Sigmoid colon (tissue), 6 donors: ENCODE measurements at regions not wholly inside any gene's neighbourhood (a gene's known extent, or its start where the extent isn't known, plus 50 kb on each side); places are given as distances from the start of the nearest gene placed in this dataset.

ENCODE experiments used
- DNase-seq: peaks from one replicate; pipeline ENCODE4 v3.0.0-alpha.2; 2019
- H3K27ac ChIP-seq, 4 donors: fragments of 200-600 bp; sonication (generic); one replicate each; pipeline ENCODE4 v1.5.1; 2016 to 2019; ENCODE audit warnings: mild to moderate bottlenecking in 1 of 4
- H3K27me3 ChIP-seq, 3 donors: fragments of 200-600 bp; sonication (generic); one replicate each; pipeline ENCODE4 v1.5.1; 2019; ENCODE audit warnings: mild to moderate bottlenecking in 1 of 3
- H3K36me3 ChIP-seq, 4 donors: fragments of 200-600 bp; sonication (generic); one replicate each; pipeline ENCODE4 v1.5.1; 2016 to 2019
- H3K4me1 ChIP-seq, 4 donors: fragments of 200-600 bp; sonication (generic); one replicate each; pipeline ENCODE4 v1.5.1; 2017 to 2019
- H3K4me3 ChIP-seq, 4 donors: fragments of 200-600 bp; sonication (generic); one replicate each; pipeline ENCODE4 v1.5.1; 2017 to 2019; ENCODE audit warnings: mild to moderate bottlenecking in 2 of 4, moderate library complexity in 1 of 4
- H3K9me3 ChIP-seq, 4 donors: fragments of 200-600 bp in 3 of 4; sonication (generic) in 3 of 4; one replicate each; pipeline versions ENCODE4 v1.5.1 to v1.6.1; 2013 to 2019
- EP300 ChIP-seq, 4 donors: sonication (generic); formaldehyde crosslinking; IDR thresholded peaks; one replicate each; pipeline ENCODE4 v1.6.1; 2017; ENCODE audit warnings: antibody characterized with exemption in 4 of 4
- POLR2A ChIP-seq, 2 donors: fragments of 450-650 bp; IDR thresholded peaks; one replicate each; pipeline ENCODE4 v1.6.1; 2016; ENCODE audit warnings: antibody characterized with exemption in 2 of 2, mild to moderate bottlenecking in 2 of 2, moderate library complexity in 2 of 2
- POLR2AphosphoS5 ChIP-seq, 4 donors: sonication (generic); formaldehyde crosslinking; IDR thresholded peaks; one replicate each; pipeline ENCODE4 v1.6.1; 2017; ENCODE audit warnings: antibody characterized with exemption in 4 of 4
- WGBS, 2 donors: extraction: QIAGEN DNeasy Blood & Tissue Kit; methylation state at CpG; one replicate each; pipeline ENCODE4 v1.1.7; 2013; 5-methylcytosine and 5-hydroxymethylcytosine counted together
- intact Hi-C: fragments of 100-400 bp; cut with DNase I; formaldehyde crosslinking; loops from one replicate; pipeline ENCODE4 v1.15.1; 2023
- TF ChIP-seq, protein P1 (sequence below), 4 experiments: fragments of 450-650 bp in 3 of 4; fragments of 200-600 bp in 1 of 4; IDR thresholded peaks; one replicate each; pipeline ENCODE4 v1.5.1; 2016 to 2019; ENCODE audit warnings: antibody characterized with exemption in 4 of 4, mild to moderate bottlenecking in 3 of 4, moderate library complexity in 2 of 4
- donor health status: healthy with polysubstance abuse.
- donor health status: healthy.

DNA sequence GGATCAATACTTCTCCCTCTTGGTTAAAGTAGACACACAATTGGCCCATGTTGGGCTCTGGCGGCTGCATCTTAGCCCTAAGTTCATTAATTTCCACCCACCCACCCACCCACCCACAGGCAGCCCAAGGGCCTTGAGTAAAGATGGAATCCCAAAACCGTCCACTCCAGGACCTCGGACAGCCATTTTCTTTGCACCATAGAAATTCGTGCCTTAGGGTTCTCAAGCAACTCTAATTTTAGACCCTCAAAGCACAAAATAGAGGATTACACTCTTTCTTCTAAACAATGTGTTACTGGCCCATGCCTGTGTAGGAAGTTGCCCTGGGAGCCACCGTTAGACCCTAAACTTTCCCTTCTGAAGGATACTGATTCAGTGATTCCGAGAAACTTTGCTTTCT lies 568.5 kb downstream of the IRX1 start:
- Histone ChIP-seq H3K36me3 (no peaks in the 10 kb centered on the region), H3K27ac (no peak overlapping the region), H3K27me3 (no peaks in the 10 kb centered on the region), H3K9me3 (no peaks in the 10 kb centered on the region), H3K4me3 (no peak overlapping the region), H3K4me1 (no peaks in the 10 kb centered on the region)
- intact Hi-C loops, result no loop called here
- DNase-seq, result no peak
- TF ChIP-seq POLR2AphosphoS5 (IDR thresholded peaks at IDR 0.05) (no peak), POLR2A (IDR thresholded peaks at IDR 0.05) (no peak), EP300 (IDR thresholded peaks at IDR 0.05) (no peak)
- TF ChIP-seq, protein P1, sequence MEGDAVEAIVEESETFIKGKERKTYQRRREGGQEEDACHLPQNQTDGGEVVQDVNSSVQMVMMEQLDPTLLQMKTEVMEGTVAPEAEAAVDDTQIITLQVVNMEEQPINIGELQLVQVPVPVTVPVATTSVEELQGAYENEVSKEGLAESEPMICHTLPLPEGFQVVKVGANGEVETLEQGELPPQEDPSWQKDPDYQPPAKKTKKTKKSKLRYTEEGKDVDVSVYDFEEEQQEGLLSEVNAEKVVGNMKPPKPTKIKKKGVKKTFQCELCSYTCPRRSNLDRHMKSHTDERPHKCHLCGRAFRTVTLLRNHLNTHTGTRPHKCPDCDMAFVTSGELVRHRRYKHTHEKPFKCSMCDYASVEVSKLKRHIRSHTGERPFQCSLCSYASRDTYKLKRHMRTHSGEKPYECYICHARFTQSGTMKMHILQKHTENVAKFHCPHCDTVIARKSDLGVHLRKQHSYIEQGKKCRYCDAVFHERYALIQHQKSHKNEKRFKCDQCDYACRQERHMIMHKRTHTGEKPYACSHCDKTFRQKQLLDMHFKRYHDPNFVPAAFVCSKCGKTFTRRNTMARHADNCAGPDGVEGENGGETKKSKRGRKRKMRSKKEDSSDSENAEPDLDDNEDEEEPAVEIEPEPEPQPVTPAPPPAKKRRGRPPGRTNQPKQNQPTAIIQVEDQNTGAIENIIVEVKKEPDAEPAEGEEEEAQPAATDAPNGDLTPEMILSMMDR (IDR thresholded peaks at IDR 0.05), result no peak
- WGBS, 2 donors, result 90 to 91% methylated on average over 6 of the region's 6 CpGs

DNA sequence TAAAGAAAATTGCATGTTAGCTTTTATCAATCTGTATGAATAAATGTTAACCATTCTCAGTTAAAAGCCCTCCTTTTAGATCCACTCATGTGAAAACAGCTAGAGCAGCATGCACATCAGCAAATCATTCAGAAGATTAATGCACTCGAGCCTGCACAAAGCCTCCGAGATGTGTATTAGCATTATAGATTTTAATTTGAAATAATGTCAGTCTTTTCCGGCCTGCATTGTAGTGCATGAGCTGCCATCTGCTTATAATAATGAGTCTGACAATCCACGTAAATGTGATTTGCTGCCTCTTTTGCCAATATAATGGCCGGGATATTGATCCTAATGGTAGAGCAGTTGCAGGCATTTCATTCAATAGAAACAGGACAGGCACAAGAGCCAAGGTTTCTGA lies 585.1 kb downstream of the IRX1 start:
- Histone ChIP-seq H3K9me3 (no peaks in the 10 kb centered on the region), H3K27ac (no peak overlapping the region), H3K4me3 (no peak overlapping the region), H3K27me3 (no peaks in the 10 kb centered on the region), H3K36me3 (no peaks in the 10 kb centered on the region), H3K4me1 (no peaks in the 10 kb centered on the region)
- DNase-seq, result no peak
- WGBS, 2 donors, result 85 to 88% methylated on average over 5 of the region's 5 CpGs
- TF ChIP-seq POLR2A (IDR thresholded peaks at IDR 0.05) (no peak), EP300 (IDR thresholded peaks at IDR 0.05) (no peak), POLR2AphosphoS5 (IDR thresholded peaks at IDR 0.05) (no peak)
- TF ChIP-seq, protein P1 (IDR thresholded peaks at IDR 0.05), result no peak
- intact Hi-C loops, result no loop called here

DNA sequence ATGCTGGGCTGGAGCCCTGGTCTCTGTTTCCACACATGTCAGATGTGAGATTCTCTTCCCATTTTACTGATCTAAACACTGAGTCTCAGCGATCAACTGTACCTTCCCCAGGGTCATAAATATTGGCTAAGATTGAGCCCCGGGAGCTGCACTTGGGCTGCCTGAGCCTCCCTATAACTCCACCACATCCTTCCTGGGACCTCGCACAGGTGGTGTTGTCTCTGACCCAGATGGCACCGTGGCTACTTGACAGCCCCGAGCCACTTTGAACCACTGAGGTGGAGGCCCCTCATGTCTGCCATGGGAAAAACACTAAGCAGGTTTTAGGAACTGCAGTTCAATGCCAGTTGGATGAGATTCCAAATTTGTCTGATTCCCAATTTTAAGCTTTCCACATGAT lies 586.5 kb downstream of the IRX1 start:
- intact Hi-C loops, result no loop called here
- Histone ChIP-seq H3K27ac (no peak overlapping the region), H3K4me1 (no peaks in the 10 kb centered on the region), H3K4me3 (no peak overlapping the region), H3K9me3 (no peaks in the 10 kb centered on the region), H3K36me3 (no peaks in the 10 kb centered on the region), H3K27me3 (no peaks in the 10 kb centered on the region)
- 85 to 92% methylated on average over 5 of the region's 5 CpGs for WGBS, 2 donors
- TF ChIP-seq, protein P1 (IDR thresholded peaks at IDR 0.05), result no peak
- TF ChIP-seq POLR2A (IDR thresholded peaks at IDR 0.05) (no peak), POLR2AphosphoS5 (IDR thresholded peaks at IDR 0.05) (no peak), EP300 (IDR thresholded peaks at IDR 0.05) (no peak)
- DNase-seq, result no peak

DNA sequence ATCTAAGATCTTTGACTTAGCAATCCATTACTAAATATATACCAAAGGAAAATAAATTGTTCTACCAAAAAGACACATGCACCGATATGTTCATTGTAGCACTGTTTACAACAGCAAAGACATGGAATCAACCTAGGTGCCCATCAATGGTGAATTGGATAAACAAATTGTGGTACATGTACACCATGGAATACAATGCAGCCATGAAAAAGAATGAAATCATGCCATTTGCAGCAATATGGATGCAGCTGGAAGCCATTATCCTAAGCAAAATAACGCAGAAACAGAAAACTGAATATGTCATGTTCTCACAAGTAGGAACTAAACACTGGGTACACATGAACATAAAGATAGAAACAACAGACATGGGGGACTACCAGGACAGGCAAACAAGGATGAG lies 589.5 kb downstream of the IRX1 start:
- Histone ChIP-seq H3K4me1 (no peaks in the 10 kb centered on the region), H3K36me3 (no peaks in the 10 kb centered on the region), H3K9me3 (no peaks in the 10 kb centered on the region), H3K27ac (no peak overlapping the region), H3K4me3 (no peak overlapping the region), H3K27me3 (no peaks in the 10 kb centered on the region)
- DNase-seq, result no peak
- TF ChIP-seq EP300 (IDR thresholded peaks at IDR 0.05) (no peak), POLR2AphosphoS5 (IDR thresholded peaks at IDR 0.05) (no peak), POLR2A (IDR thresholded peaks at IDR 0.05) (no peak)
- TF ChIP-seq, protein P1 (IDR thresholded peaks at IDR 0.05), result no peak
- intact Hi-C loops, result no loop called here
- WGBS, 2 donors, result 92 to 94% methylated on average over 2 of the region's 2 CpGs

DNA sequence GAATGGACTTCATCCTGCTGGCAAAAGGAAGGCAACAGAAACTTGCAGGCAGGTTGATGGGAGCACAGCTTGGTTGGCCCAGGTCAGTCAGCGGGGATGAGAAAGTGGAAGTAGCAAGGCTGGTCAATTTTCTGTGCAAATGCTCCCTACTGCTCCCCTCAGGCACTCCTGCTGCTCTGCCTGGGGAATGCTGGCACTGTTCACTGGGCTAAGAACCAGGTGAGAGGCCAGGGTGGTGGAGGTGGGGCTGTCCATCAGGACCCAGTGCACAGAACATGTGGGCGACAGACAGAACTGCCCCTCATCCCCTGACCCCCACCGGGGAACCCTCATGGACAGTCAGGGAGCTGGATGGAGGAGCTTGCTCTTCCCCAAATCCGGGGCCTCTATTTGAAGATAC lies 593.1 kb downstream of the IRX1 start:
- TF ChIP-seq EP300 (IDR thresholded peaks at IDR 0.05), result no peak
- no peak for TF ChIP-seq POLR2A (IDR thresholded peaks at IDR 0.05)
- TF ChIP-seq, protein P1 (IDR thresholded peaks at IDR 0.05), result no peak
- TF ChIP-seq POLR2AphosphoS5 (IDR thresholded peaks at IDR 0.05), result no peak
- Histone ChIP-seq H3K4me1 (no peaks in the 10 kb centered on the region), H3K27me3 (no peaks in the 10 kb centered on the region), H3K36me3 (no peaks in the 10 kb centered on the region), H3K27ac (no peak overlapping the region), H3K4me3 (no peak overlapping the region), H3K9me3 (no peaks in the 10 kb centered on the region)
- 82 to 86% methylated on average over 4 of the region's 4 CpGs for WGBS, 2 donors
- intact Hi-C loops, result no loop called here
- DNase-seq, result no peak
